ENCODE measurements at regions not wholly inside any gene's neighbourhood (a gene's known extent, or its start where the extent isn't known, plus 50 kb on each side); places are given as distances from the start of the nearest gene placed in this dataset.

DNA sequence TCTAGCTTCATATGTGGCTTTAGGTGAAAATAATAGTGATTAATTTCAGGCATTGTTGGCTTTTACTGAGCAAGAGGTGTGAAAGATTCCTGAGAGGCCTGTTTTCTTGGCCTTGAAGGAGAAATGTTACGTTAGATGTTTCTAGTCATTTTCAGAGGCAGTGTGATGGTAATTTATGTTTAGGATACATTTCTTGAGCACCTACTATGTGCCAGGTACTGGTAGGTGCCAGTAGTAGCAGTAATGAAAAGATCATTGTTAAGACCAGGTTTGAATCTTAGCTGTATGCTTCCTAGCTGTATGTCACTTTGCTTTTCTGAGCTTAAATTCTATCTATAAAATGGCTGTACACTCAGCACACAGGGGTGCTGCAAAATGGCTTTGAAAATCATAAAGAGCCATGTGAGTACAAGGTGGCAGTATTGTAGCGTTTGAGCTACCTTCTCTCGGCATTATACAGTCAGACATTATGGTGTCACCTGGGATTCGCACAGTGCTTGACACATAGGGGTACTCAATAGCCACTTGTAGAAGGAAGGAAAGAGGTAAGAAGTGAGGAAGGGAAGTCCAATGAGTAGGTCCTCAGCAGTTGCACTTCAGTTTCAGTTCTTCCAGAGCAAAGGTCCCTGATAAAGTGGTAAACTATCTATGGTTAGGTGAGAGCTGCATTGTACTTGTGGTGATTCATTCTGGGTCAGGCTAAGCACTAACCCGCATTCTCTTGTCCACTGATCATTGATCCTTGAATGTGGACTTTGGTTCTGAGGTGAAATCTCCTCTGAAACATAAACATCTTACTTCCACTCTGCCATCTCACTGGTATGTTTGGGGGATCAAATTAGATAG is 166.5 kb upstream of the NR3C1 start (continued):
- TF ChIP-seq KMT2A (CRISPR knock-in tag; IDR thresholded peaks at IDR 0.05) (no peak), ZNF644 (CRISPR knock-in tag; IDR thresholded peaks at IDR 0.05; ENCODE audit: low read depth) (peak; percentile 81), TRAFD1 (CRISPR knock-in tag; IDR thresholded peaks at IDR 0.05; ENCODE audit: borderline replicate concordance) (no peak), KAT8 (CRISPR knock-in tag; IDR thresholded peaks at IDR 0.05) (peak; percentile 55), MBNL3 (CRISPR knock-in tag; conservative IDR thresholded peaks at IDR 0.05) (no peak), CAMTA2 (CRISPR knock-in tag; IDR thresholded peaks at IDR 0.05; ENCODE audit: borderline replicate concordance) (no peak), ZNF343 (CRISPR knock-in tag; IDR thresholded peaks at IDR 0.05) (no peak), ZSCAN29 (CRISPR knock-in tag; conservative IDR thresholded peaks at IDR 0.05) (no peak), KLF16 (CRISPR knock-in tag; IDR thresholded peaks at IDR 0.05) (0 out of 4 replicates have a peak, but pooled peaks of 1 of the 2 experiments have one; percentile 33), BCL6 (CRISPR knock-in tag; IDR thresholded peaks at IDR 0.05) (peak; percentile 49; the same call in 1 of the 2 replicates), HOXD1 (CRISPR knock-in tag; IDR thresholded peaks at IDR 0.05) (no peak), SSRP1 (CRISPR knock-in tag; IDR thresholded peaks at IDR 0.05) (0 out of 2 replicates have a peak, but pooled peaks have one; percentile 54), ZNF724P (CRISPR knock-in tag; IDR thresholded peaks at IDR 0.05; ENCODE audit: borderline replicate concordance) (0 out of 2 replicates have a peak, but pooled peaks have one; percentile 23), ZKSCAN8 (CRISPR knock-in tag; IDR thresholded peaks at IDR 0.05; ENCODE audit: borderline replicate concordance) (peak; percentile 47; the same call in 1 of the 2 replicates), ZNF225 (CRISPR knock-in tag; IDR thresholded peaks at IDR 0.05) (no peak), ZBTB1 (CRISPR knock-in tag; IDR thresholded peaks at IDR 0.05; ENCODE audit: borderline replicate concordance) (no peak), ZNF709 (CRISPR knock-in tag; IDR thresholded peaks at IDR 0.05) (no peak), SIX1 (CRISPR knock-in tag; IDR thresholded peaks at IDR 0.05; ENCODE audit: borderline replicate concordance) (no peak), SETDB1 (CRISPR knock-in tag; IDR thresholded peaks at IDR 0.05; ENCODE audit: borderline replicate concordance) (no peak), RFX5 (IDR thresholded peaks at IDR 0.05; ENCODE audit: low read depth, low read length) (no peak), ZFYVE20 (CRISPR knock-in tag; IDR thresholded peaks at IDR 0.05; ENCODE audit: borderline replicate concordance, low read depth) (0 out of 2 replicates have a peak, but pooled peaks have one; percentile 40), ZNF20 (CRISPR knock-in tag; IDR thresholded peaks at IDR 0.05) (no peak)
- TF ChIP-seq, protein P1, sequence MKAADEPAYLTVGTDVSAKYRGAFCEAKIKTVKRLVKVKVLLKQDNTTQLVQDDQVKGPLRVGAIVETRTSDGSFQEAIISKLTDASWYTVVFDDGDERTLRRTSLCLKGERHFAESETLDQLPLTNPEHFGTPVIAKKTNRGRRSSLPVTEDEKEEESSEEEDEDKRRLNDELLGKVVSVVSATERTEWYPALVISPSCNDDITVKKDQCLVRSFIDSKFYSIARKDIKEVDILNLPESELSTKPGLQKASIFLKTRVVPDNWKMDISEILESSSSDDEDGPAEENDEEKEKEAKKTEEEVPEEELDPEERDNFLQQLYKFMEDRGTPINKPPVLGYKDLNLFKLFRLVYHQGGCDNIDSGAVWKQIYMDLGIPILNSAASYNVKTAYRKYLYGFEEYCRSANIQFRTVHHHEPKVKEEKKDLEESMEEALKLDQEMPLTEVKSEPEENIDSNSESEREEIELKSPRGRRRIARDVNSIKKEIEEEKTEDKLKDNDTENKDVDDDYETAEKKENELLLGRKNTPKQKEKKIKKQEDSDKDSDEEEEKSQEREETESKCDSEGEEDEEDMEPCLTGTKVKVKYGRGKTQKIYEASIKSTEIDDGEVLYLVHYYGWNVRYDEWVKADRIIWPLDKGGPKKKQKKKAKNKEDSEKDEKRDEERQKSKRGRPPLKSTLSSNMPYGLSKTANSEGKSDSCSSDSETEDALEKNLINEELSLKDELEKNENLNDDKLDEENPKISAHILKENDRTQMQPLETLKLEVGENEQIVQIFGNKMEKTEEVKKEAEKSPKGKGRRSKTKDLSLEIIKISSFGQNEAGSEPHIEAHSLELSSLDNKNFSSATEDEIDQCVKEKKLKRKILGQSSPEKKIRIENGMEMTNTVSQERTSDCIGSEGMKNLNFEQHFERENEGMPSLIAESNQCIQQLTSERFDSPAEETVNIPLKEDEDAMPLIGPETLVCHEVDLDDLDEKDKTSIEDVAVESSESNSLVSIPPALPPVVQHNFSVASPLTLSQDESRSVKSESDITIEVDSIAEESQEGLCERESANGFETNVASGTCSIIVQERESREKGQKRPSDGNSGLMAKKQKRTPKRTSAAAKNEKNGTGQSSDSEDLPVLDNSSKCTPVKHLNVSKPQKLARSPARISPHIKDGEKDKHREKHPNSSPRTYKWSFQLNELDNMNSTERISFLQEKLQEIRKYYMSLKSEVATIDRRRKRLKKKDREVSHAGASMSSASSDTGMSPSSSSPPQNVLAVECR (CRISPR knock-in tag; IDR thresholded peaks at IDR 0.05; ENCODE audit: borderline replicate concordance): peak; percentile 23; the same call in 1 of the 2 replicates
- TF ChIP-seq, protein P2, sequence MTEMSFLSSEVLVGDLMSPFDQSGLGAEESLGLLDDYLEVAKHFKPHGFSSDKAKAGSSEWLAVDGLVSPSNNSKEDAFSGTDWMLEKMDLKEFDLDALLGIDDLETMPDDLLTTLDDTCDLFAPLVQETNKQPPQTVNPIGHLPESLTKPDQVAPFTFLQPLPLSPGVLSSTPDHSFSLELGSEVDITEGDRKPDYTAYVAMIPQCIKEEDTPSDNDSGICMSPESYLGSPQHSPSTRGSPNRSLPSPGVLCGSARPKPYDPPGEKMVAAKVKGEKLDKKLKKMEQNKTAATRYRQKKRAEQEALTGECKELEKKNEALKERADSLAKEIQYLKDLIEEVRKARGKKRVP (CRISPR knock-in tag; IDR thresholded peaks at IDR 0.05): no peak

Data from HepG2 (cell line).